Panc1 (cell line): ENCODE measurements at regions not wholly inside any gene's neighbourhood (a gene's known extent, or its start where the extent isn't known, plus 50 kb on each side); places are given as distances from the start of the nearest gene placed in this dataset.

Experiments used
- CTCF ChIP-seq: fragments of 450-650 bp; IDR thresholded peaks from 2 replicates; pipeline ENCODE4 v1.5.1; 2017; ENCODE audit warnings: mild to moderate bottlenecking
- POLR2AphosphoS5 ChIP-seq: IDR thresholded peaks from 2 replicates; pipeline ENCODE4 v1.6.1; 2012; ENCODE audit warnings: mild to moderate bottlenecking, low read depth, low read length, moderate library complexity

- TF ChIP-seq CTCF (no peak), POLR2AphosphoS5 (no peak)
Observed at GRCh38 chr4:130186931-130187330, 1091.0 kb downstream of the C4orf33 start.
